Spleen (tissue), 7 donors: ENCODE measurements at regions not wholly inside any gene's neighbourhood (a gene's known extent, or its start where the extent isn't known, plus 50 kb on each side); places are given as distances from the start of the nearest gene placed in this dataset.

Experiments used
- CTCF ChIP-seq, 11 experiments: fragments of 200-600 bp in 7 of 11; fragments of 450-650 bp in 4 of 11; sonication (generic) in 4 of 11; IDR thresholded peaks in 8 of 11; conservative IDR thresholded peaks in 3 of 11; 1 replicate in 7 of 11; 2 replicates in 4 of 11; pipeline versions ENCODE4 v1.4.0 to v1.8.0; 2016 to 2021; ENCODE audit warnings: antibody characterized with exemption in 11 of 11, inconsistent platforms in 4 of 11, mild to moderate bottlenecking in 1 of 11
- POLR2A ChIP-seq, 3 donors: fragments of 450-650 bp; IDR thresholded peaks; one replicate each; pipeline ENCODE4 v1.5.1; 2017; ENCODE audit warnings: antibody characterized with exemption in 3 of 3, mild to moderate bottlenecking in 1 of 3
- POLR2AphosphoS5 ChIP-seq, 3 donors: sonication (generic); formaldehyde crosslinking; IDR thresholded peaks; one replicate each; pipeline ENCODE4 v1.5.1; 2017; ENCODE audit warnings: antibody characterized with exemption in 3 of 3
- donor health status: DM: no; HTN: no; CAD: no; lungs with moderate emphysema.
- donor health status: DM: no; HTN: no; CAD: no.
- donor health status: DM: no; HTN: no; CAD: no.

- TF ChIP-seq CTCF (IDR thresholded peaks at IDR 0.05 in 8 of 11, conservative IDR thresholded peaks at IDR 0.05 in 3 of 11) (no peak), POLR2A (IDR thresholded peaks at IDR 0.05) (no peak), POLR2AphosphoS5 (IDR thresholded peaks at IDR 0.05) (no peak)
These were observed 64.5 kb upstream of the B3GAT1 start for GRCh38 chr11:134476435-134477021.
